ENCODE measurements at regions not wholly inside any gene's neighbourhood (a gene's known extent, or its start where the extent isn't known, plus 50 kb on each side); places are given as distances from the start of the nearest gene placed in this dataset.

- Mint-ChIP-seq H3K36me3 (no peaks in the 10 kb centered on the region), H3K27ac (no peak overlapping the region), H3K9me3 (peaks cover 17 to 30% of the 10 kb centered on the region in 2 donors)
- ATAC-seq (no peak), DNase-seq (ENCODE audit: low spot score in 2 of 2) (no peak)
These were observed 313.2 kb downstream of the RND3 start for GRCh38 chr2:150174056-150174805.

GRCh38 chr2:150171065-150171548 is 316.4 kb downstream of the RND3 start:
- Mint-ChIP-seq H3K36me3 (no peaks in the 10 kb centered on the region), H3K9me3 (peaks cover 17% of the 10 kb centered on the region in 2 donors), H3K27ac (no peak overlapping the region)
- ATAC-seq, result no peak
- DNase-seq (ENCODE audit: low spot score in 2 of 2), result no peak

DNA sequence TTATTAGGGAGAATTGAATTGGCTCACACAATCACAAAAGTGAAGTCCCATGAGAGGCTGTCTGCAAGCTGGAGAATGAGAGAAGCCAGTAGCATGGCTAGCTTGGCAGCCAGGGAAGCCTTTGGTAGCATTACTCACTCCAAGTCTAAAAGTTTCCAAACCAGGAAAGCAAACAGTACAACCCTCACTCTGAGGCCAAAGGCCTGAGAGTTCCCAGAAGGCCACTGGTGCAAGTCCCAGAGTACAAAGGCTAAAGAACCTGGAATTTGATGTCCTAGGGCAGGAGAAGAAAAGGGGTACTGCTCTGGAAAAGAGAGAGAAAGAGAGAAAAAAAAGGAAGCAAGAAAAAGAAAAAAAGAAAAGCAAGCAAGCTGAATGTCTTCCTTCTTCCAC is 318.2 kb downstream of the RND3 start:
- H3K36me3 Mint-ChIP-seq, result no peaks in the 10 kb centered on the region
- peaks cover 17% of the 10 kb centered on the region in 2 donors for H3K9me3 Mint-ChIP-seq
- H3K27ac Mint-ChIP-seq, result no peak overlapping the region
- DNase-seq (ENCODE audit: low spot score in 2 of 2), result no peak
- no peak for ATAC-seq

- no peaks in the 10 kb centered on the region for H3K36me3 Mint-ChIP-seq
- DNase-seq (ENCODE audit: low spot score in 2 of 2) (no peak), ATAC-seq (no peak)
- no peak overlapping the region for H3K27ac Mint-ChIP-seq
- H3K9me3 Mint-ChIP-seq, result peaks cover 17 to 18% of the 10 kb centered on the region in 2 donors
These were observed 318.8 kb downstream of the RND3 start for GRCh38 chr2:150168595-150169236.

GRCh38 chr2:150167711-150168110 is 319.8 kb downstream of the RND3 start:
- Mint-ChIP-seq H3K9me3 (peaks cover 17 to 22% of the 10 kb centered on the region in 2 donors), H3K27ac (no peak overlapping the region), H3K36me3 (no peaks in the 10 kb centered on the region)
- ATAC-seq (no peak), DNase-seq (ENCODE audit: low spot score in 2 of 2) (no peak)

- ATAC-seq, result no peak
- Mint-ChIP-seq H3K27ac (no peak overlapping the region), H3K9me3 (peaks cover 7 to 16% of the 10 kb centered on the region in 2 donors), H3K36me3 (no peaks in the 10 kb centered on the region)
- DNase-seq (ENCODE audit: low spot score in 2 of 2), result no peak
These were observed 321.0 kb downstream of the RND3 start for GRCh38 chr2:150166313-150167051.

GRCh38 chr2:150165988-150166312 is 321.5 kb downstream of the RND3 start:
- Mint-ChIP-seq H3K9me3 (peaks cover 8 to 16% of the 10 kb centered on the region in 2 donors), H3K36me3 (no peaks in the 10 kb centered on the region), H3K27ac (no peak overlapping the region)
- no peak for DNase-seq (ENCODE audit: low spot score in 2 of 2)
- no peak for ATAC-seq

DNA sequence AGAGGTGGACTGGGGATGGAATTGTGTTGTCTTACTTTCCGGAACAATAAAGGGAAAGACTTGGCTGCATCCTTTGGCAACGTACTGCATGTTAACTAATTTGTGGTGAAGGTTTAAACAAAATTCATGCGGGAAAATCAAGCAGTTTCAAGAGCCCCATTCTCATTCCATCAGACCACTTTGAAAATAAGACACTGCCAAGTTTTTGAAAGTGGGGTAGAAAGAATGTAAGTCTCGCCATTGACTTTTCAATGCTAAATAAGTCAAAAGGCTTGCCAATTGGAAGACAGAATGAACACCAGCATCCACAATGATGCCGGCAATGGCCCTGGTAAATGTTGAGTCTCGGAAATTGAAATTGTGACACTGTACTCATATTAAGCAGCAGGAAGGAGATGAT is 322.0 kb downstream of the RND3 start:
- no peak overlapping the region for H3K27ac Mint-ChIP-seq
- H3K36me3 Mint-ChIP-seq, result no peaks in the 10 kb centered on the region
- ATAC-seq (no peak), DNase-seq (ENCODE audit: low spot score in 2 of 2) (no peak)
- peaks cover 9 to 13% of the 10 kb centered on the region in 2 donors for H3K9me3 Mint-ChIP-seq

GRCh38 chr2:150162241-150162942 is 325.1 kb downstream of the RND3 start:
- DNase-seq (ENCODE audit: low spot score in 2 of 2), result no peak
- H3K36me3 Mint-ChIP-seq, result no peaks in the 10 kb centered on the region
- H3K9me3 Mint-ChIP-seq, result peaks cover 4 to 5% of the 10 kb centered on the region in 2 donors
- H3K27ac Mint-ChIP-seq, result no peak overlapping the region
- ATAC-seq, result no peak

DNA sequence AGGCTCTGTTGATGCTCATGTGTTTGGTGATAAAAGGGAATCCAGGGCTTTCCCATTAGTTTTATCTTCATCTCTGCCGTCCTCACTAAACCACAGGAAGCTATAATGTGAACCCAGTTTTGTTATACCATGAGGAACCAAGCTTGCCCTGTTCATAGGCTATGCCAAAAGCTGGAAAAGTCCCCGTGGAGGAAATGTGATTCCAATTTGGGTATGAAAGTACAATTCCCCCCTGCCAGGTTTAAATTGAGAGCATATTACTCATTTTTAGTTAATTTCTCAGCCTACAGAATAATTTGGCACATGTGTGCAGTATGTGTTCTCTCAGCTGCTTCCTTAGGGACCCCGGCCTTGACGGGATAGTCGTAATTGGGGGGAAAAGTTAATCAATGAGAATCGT is 327.4 kb downstream of the RND3 start:
- ATAC-seq (no peak), DNase-seq (ENCODE audit: low spot score in 2 of 2) (no peak)
- Mint-ChIP-seq H3K27ac (no peak overlapping the region), H3K9me3 (peaks cover 4 to 5% of the 10 kb centered on the region in 2 donors), H3K36me3 (no peaks in the 10 kb centered on the region)

GRCh38 chr2:150159300-150159699 is 328.2 kb downstream of the RND3 start:
- ATAC-seq (no peak), DNase-seq (ENCODE audit: low spot score in 2 of 2) (no peak)
- Mint-ChIP-seq H3K27ac (no peak overlapping the region), H3K36me3 (no peaks in the 10 kb centered on the region), H3K9me3 (peaks cover 4 to 5% of the 10 kb centered on the region in 2 donors)

DNA sequence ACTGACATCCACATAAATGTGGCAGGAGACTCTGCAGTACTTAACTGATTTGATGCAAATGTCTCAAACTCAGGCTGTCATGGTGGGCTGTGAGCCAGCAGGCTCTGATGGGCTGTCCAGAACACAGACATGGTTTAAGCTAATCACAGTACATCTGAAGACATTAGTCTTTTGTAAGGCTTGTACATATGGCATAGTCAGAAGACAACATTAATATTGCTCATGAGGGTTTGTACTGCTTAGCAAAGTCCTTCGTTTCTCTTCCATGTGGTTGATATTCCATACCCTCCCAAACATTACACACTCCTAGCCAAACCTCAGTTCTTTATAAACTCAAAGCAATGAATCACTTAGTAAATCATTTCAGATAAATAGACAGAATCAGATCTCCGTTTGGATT is 330.6 kb downstream of the RND3 start:
- no peaks in the 10 kb centered on the region for H3K36me3 Mint-ChIP-seq
- DNase-seq (ENCODE audit: low spot score in 2 of 2), result no peak
- peaks cover 0 to 7% of the 10 kb centered on the region in 2 donors for H3K9me3 Mint-ChIP-seq
- no peak for ATAC-seq
- no peak overlapping the region for H3K27ac Mint-ChIP-seq

- ATAC-seq (no peak), DNase-seq (ENCODE audit: low spot score in 2 of 2) (no peak)
- peaks cover 0 to 7% of the 10 kb centered on the region in 2 donors for H3K9me3 Mint-ChIP-seq
- no peaks in the 10 kb centered on the region for H3K36me3 Mint-ChIP-seq
- H3K27ac Mint-ChIP-seq, result no peak overlapping the region
These were observed 331.1 kb downstream of the RND3 start for GRCh38 chr2:150156415-150156814.

GRCh38 chr2:150154308-150154797 is 333.1 kb downstream of the RND3 start:
- H3K27ac Mint-ChIP-seq, result no peak overlapping the region
- no peak for DNase-seq (ENCODE audit: low spot score in 2 of 2)

GRCh38 chr2:150153646-150154307 is 333.7 kb downstream of the RND3 start:
- Mint-ChIP-seq H3K27ac (no peak overlapping the region), H3K9me3 (peaks cover 0 to 3% of the 10 kb centered on the region in 2 donors), H3K36me3 (no peaks in the 10 kb centered on the region)
- ATAC-seq (no peak), DNase-seq (ENCODE audit: low spot score in 2 of 2) (no peak)

More at GRCh38 chr2:150154308-150154797, 333.1 kb downstream of the RND3 start:
- Mint-ChIP-seq H3K9me3 (peaks cover 0 to 3% of the 10 kb centered on the region in 2 donors), H3K36me3 (no peaks in the 10 kb centered on the region)
- ATAC-seq, result no peak

- DNase-seq (ENCODE audit: low spot score in 2 of 2) (no peak), ATAC-seq (no peak)
- Mint-ChIP-seq H3K9me3 (peaks cover 3 to 5% of the 10 kb centered on the region in 2 donors), H3K27ac (no peak overlapping the region), H3K36me3 (peaks cover 0 to under 1% of the 10 kb centered on the region in 2 donors)
These were observed 335.2 kb downstream of the RND3 start for GRCh38 chr2:150152230-150152629.

Measured in activated naive CD4-positive, alpha-beta T cell treated with anti-CD3 and anti-CD28 coated beads, Interleukin-2, amount 50 U/mL, for 72 hours (primary cell).